OCI-M1 (cell line): ENCODE measurements at regions not wholly inside any gene's neighbourhood (a gene's known extent, or its start where the extent isn't known, plus 50 kb on each side); places are given as distances from the start of the nearest gene placed in this dataset.
A peak's percentile ranks its signal among the peaks of the same experiment; 100 is the strongest.

Experiments
- DNase-seq: peaks from one replicate; lab custom pipeline; 2025; lab: John Stamatoyannopoulos, UW

DNA sequence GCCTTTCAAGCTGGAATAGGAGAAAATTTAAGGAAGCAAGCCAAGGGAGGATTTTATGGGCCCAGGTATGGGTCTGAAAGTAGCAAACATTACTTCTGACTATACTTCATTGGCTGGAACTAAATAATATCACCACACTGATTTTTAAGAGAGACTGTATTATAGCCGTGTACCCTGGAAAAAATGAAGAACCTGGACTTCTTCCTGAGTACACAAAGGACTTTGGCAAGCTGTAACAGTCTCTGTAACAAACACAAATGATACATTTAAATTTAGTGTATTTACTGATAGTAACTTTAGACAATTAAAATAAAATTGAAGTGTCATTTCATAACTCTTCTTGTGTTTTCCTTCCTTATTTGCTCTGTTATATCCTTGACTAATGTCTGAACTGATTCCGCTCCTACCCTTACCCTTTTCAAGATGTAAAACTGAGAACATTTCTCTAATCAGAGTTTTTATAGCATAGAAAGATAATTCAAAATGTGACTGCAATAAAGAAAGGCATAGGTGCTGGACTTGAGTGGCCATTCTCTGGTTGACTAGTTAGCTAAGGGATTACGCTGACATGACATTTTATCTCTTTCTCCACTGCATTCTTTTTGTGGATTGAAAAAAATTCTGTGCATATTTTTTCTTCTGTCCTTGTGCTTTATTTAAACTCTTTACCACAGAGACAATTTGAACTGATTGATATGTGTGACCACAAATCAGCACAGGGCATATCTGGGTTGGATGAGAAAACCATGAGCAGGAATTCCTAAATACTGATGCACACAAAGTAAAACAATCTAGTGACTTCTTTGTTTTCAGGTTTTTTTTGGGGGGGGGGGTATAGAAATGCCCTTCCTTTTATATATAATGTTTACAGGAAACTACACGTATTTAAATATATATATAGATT, 349.7 kb downstream of the MDFIC start:
- no peak for DNase-seq

- DNase-seq = no peak
Observed at GRCh38 chr7:115269486-115269885, 347.6 kb downstream of the MDFIC start.

DNA sequence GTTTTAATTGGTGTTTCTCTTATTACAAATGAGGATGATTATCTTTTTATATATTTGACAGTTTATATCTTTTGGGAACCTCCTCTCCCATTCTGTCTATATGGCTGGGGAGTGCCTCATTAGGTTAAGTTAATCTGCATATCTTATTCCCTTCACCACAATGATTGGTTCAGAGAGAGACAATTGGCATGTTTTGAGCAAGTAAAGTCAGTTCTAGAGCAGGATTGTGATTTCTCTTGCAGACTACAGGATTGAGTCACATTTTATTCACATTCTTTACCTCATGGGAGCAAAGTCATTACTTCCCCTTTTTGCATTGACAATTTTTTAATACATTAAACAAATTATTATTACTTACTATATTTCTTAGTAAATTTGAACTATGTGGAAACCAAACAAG, 345.6 kb downstream of the MDFIC start:
- no peak for DNase-seq

DNA sequence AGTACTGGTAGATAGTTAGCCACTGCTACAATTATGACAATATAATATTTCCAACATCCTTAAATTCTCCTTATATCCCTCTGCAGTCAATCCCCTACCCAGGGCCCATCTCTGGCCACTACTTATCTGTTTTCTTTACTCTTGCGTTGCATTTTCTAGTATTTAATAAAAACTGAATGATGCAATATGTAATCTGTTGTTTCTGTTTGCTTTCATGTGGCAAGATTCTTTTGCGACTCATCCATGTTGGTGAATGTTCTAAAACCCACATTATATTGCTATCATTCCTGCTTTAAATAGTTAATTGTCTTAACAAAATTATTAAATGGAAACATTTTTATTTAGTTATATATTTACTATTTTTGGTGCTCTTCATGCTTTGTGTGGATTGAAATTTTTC, 338.5 kb downstream of the MDFIC start:
- no peak for DNase-seq

DNA sequence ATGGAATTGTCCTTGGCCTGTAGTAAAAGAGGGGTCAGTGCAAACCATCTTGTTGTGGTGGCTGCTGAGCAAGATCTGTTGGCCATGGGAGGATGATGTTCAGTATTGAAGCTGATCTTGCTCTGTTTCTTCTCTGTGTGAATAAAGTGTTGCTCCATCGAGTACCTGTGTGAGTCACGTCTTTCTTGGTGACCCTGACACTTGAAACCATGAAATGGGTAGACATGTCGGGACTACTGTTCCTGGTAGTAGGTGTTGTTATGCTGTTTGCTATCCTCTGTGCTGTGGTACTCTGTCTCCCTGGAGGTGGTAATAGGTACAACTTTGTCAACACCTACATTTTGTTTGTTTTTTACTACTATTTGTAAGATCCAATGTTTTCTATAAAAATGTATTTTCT, 330.6 kb downstream of the MDFIC start:
- no peak for DNase-seq

DNA sequence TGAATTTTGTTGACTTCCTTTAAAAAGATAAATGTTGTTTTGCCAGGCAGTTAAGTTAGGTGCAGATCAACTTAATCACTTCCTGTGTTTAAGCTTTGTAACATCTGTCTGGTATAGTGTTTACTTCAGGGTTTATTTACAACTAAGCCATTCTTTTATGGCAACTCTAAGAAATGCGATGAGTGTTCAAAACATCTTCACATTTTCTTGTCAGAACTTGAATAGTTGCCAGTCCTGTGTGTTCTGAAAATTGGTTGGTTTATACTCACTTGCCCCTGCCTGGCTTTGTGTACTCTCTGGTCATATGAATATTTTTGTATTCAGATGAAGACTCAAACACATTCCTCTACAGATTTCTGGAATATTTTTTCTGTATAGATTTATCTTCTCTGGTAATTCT, 327.2 kb downstream of the MDFIC start:
- no peak for DNase-seq

GRCh38 chr7:115241151-115241550, 319.3 kb downstream of the MDFIC start:
- DNase-seq = no peak

GRCh38 chr7:115240242-115240641, 318.3 kb downstream of the MDFIC start:
- DNase-seq = peak; percentile 2

DNA sequence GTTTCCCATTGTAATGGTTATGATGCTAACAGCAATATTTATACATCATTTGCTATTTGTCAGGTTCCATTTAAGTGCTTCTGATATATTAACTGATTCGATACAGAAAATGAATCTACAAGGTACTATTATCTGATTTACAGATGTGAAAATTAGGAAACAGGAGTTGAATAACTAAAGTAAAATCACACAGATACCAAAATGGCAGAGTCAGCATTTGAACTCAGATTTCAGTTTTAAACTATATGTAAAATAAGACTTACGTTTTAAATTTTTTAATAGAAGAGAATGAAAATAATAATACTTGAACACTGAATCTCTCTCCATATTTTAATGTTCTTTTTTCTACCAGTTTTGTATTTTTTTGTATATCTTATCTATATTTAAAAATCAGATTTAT, 313.2 kb downstream of the MDFIC start:
- no peak for DNase-seq

- no peak for DNase-seq
Observed at GRCh38 chr7:115233809-115234208, 311.9 kb downstream of the MDFIC start.

DNA sequence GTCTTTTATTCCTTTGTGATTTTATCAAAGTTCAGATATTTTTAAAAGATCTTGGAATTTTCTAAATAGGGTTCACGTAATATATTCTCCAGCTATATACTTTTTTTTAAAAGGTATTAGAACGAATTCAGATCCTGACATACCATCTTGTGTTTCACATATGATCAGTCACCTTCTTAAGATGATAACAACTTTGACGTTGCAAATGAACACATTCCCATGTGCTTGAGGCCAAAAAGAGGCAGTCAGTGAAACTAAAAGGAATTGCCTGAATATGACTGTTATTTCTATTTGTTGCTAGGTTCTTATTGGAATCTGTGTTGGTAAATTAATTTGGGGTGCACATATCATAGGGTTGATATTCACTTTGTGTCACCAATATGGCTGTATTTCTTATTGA, 310.1 kb downstream of the MDFIC start:
- no peak for DNase-seq

DNA sequence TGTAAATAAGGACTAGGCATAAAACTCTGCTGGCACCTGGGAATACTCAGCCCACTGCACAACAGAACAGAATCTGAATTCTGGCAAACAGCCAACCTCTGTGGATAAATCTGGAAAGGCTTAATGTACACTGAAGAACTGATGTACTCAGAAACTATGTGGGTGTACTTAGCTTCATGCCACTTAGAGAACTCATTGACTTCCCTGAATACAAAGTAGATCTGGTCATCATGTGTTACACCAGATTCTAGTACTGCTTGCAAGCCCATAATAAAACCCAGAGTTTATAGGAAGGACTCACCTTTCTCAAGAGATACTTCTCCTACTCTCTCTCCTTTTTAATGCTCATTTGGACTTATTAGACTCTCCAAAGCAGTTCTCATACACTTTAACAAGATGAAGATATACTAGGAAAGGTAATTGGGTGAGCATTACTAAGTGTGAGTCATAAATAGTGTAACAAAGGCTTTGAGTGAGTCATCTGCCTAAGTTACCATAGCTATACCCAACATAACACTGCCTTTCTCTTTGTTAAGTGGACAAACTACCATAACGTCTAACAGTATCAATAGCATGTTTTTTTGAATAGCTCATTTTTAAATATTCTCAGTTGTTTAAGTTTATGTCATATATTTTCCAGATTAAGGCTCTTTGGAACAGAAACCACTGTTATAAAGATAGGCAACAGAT, 309.1 kb downstream of the MDFIC start:
- peak; percentile 17 for DNase-seq

- DNase-seq = no peak
Observed at GRCh38 chr7:115229401-115230105, 307.7 kb downstream of the MDFIC start.

GRCh38 chr7:115227473-115228235, 305.8 kb downstream of the MDFIC start:
- DNase-seq = no peak

DNA sequence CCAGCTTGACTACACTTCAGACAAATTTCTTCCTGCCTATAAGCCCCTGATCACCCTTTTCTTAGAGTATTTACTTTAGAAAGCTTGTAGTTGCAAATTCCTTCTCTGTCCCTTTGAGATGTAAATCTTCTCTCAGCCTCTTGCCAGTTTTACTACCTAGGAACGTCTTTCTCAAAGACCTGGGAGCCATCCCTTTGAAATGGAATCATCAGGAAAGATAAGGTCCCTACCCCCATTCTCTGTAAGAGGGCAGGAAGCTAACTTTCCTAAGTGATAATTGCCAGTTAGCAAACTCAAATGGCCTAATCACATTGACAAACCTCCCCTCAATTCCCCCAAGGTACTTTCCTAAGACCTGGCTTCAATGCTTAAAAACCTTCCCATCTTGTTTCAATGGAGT, 304.5 kb downstream of the MDFIC start:
- DNase-seq = no peak

DNA sequence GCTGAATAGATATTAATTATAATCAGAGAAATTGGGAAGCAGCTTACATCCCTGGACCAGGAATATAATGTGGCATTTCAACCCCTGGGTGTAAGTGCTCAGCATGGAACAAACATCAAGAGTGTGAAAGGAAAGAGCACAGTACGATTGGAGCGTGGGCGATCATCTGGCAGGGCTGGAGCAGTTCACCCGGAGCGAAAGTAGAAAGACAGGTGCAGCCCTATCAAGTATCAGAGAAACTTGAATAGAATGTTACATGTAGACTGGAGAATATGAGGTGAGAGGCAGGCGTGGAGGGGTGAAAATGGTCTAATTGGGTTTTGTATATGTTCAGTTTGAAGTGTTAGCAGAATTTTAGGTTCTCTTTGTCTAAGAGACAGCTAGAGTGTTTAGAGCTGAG, 303.0 kb downstream of the MDFIC start:
- DNase-seq = no peak

DNA sequence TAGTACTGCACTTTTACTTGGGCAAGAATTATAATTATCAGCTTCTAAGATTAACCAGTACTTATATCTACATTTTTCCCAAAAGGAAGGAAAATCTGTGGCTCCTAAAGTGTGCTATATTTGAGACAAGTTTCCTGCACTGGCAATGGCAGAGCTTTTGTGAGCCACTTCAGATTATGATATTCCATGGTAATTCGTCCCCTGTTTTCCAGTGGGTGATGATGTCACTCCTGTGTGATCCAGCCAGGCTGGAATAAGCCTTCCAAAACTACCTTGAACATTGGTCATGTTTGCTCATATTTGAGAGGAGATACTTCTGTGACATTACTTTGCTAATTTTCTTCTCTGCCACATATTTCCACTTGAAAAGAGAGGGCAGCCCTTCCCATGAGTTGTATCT, 302.1 kb downstream of the MDFIC start:
- no peak for DNase-seq

DNA sequence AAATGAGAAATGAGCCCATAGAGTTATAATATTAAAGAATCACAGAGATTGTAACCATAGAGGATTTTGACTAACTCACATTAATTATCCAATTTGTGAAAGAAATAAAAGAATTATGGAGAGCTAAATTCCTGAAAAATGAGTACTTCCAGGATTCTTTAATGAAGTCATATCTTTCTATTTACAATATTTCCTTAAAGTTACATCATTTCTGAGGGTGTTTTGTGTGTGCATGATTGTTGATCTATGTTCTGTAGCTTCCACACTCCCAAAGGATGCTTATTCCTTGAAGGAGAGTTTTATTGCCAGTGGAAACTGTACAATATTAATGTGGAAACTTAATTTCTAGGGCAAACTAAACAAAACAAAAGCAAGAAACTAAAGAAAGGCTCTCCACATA, 299.6 kb downstream of the MDFIC start:
- DNase-seq = no peak

- no peak for DNase-seq
Observed at GRCh38 chr7:115218076-115218475, 296.2 kb downstream of the MDFIC start.

DNA sequence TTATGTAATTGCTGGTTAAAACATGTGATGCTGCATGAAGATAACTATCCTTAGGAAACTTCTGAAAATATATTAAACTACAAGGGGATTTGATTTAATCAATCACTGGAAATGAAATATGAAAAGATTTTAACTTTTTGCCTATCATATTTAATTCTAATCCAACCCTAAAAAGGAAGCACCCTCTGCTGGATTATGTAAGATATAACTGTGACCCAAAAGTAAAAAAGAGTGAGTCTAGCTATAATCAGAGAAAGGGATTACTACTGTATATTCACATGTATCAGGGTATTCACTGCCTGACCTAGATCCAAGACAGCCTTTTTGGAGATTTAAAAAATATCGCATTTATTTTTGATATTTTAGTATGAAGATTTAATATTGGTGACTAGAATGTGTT, 295.5 kb downstream of the MDFIC start:
- peak; percentile 22 for DNase-seq

GRCh38 chr7:115216652-115217051, 294.8 kb downstream of the MDFIC start:
- no peak for DNase-seq

DNA sequence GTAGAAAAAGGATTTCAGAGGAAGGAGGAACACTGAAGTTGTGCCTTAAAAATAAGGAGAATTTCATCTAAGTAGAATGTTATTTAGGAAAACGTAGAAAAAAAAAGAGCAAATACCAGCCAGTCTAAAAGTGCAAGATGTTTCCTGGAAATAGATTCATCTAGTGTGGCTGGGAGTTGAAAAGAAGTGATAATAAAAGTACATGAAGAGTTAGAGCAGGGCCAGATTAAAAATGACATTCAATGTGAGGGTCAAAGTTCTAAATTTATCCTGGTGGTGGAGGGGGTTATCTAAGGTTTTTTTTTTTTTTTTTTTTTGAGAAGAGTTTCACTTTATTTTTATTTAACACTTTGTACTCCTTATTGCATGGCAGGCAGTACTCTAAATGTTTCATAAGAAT, 289.3 kb downstream of the MDFIC start:
- DNase-seq = no peak
